Endothelial cell of umbilical vein (primary cell): ENCODE measurements at regions not wholly inside any gene's neighbourhood (a gene's known extent, or its start where the extent isn't known, plus 50 kb on each side); places are given as distances from the start of the nearest gene placed in this dataset.

Experiments used
- EZH2 ChIP-seq: IDR thresholded peaks from 2 replicates; pipeline ENCODE4 v1.6.1; 2012; ENCODE audit warnings: borderline replicate concordance, low read depth, mild to moderate bottlenecking, moderate library complexity, low read length, inconsistent platforms; ENCODE audit not compliant: severe bottlenecking
- FOS ChIP-seq: IDR thresholded peaks from 2 replicates; pipeline ENCODE4 v1.6.1; 2011; ENCODE audit warnings: mild to moderate bottlenecking, low read length, moderate library complexity, borderline replicate concordance; ENCODE audit not compliant: insufficient read depth
- JUN ChIP-seq: IDR thresholded peaks from 2 replicates; pipeline ENCODE4 v1.6.1; 2011; ENCODE audit warnings: borderline replicate concordance, low read depth; ENCODE audit not compliant: insufficient read length, insufficient read depth
- MYC ChIP-seq: IDR thresholded peaks from one replicate; pipeline ENCODE4 v1.6.1; 2011; ENCODE audit warnings: mild to moderate bottlenecking, low read depth, low read length
- POLR2A ChIP-seq: IDR thresholded peaks from 2 replicates; pipeline ENCODE4 v1.6.1; 2012; ENCODE audit warnings: low read depth, mild to moderate bottlenecking, control low read depth, low read length
- POLR2AphosphoS5 ChIP-seq: IDR thresholded peaks from 2 replicates; pipeline ENCODE4 v1.6.1; 2012; ENCODE audit warnings: low read depth, mild to moderate bottlenecking, control low read depth, low read length, moderate library complexity; ENCODE audit not compliant: insufficient read depth
- TF ChIP-seq, protein P1 (sequence below), 2 donors: IDR thresholded peaks; 1 replicate in 1 of 2; 2 replicates in 1 of 2; pipeline ENCODE4 v1.5.1; 2011; ENCODE audit warnings: low read length in 2 of 2, mild to moderate bottlenecking in 2 of 2, moderate library complexity in 2 of 2, control low read depth in 1 of 2, inconsistent platforms in 1 of 2, low read depth in 1 of 2; ENCODE audit not compliant: insufficient read depth in 1 of 2; ENCODE audit errors: extremely low read depth in 1 of 2

DNA sequence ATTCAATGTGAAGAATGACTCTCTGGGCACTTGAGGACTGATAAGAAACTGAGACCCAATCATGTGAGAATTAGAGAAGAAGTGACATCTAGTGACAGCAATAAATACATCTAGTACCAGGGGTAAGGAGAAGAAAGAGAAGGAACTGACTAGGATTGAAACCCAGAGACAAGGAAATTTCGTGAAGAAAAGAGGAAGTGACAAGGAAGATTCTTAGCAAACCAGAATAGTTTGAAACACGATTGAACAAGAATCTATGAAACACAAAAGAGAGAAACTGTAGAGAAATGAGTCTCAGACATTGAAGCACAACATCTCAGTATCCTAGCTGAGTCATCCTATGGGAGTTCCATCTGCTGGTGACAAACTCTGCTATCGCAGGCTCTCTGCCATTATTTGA, 571.9 kb upstream of the PKDCC start:
- TF ChIP-seq, protein P1, sequence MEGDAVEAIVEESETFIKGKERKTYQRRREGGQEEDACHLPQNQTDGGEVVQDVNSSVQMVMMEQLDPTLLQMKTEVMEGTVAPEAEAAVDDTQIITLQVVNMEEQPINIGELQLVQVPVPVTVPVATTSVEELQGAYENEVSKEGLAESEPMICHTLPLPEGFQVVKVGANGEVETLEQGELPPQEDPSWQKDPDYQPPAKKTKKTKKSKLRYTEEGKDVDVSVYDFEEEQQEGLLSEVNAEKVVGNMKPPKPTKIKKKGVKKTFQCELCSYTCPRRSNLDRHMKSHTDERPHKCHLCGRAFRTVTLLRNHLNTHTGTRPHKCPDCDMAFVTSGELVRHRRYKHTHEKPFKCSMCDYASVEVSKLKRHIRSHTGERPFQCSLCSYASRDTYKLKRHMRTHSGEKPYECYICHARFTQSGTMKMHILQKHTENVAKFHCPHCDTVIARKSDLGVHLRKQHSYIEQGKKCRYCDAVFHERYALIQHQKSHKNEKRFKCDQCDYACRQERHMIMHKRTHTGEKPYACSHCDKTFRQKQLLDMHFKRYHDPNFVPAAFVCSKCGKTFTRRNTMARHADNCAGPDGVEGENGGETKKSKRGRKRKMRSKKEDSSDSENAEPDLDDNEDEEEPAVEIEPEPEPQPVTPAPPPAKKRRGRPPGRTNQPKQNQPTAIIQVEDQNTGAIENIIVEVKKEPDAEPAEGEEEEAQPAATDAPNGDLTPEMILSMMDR (IDR thresholded peaks at IDR 0.05; ENCODE audit: extremely low read depth in 1 of 2, insufficient read depth in 1 of 2, low read depth in 1 of 2, low read length in 2 of 2): no peak
- TF ChIP-seq POLR2A (no peak), POLR2AphosphoS5 (no peak), MYC (no peak), EZH2 (no peak), FOS (no peak), JUN (no peak)
